ENCODE measurements at regions not wholly inside any gene's neighbourhood (a gene's known extent, or its start where the extent isn't known, plus 50 kb on each side); places are given as distances from the start of the nearest gene placed in this dataset.

- Histone ChIP-seq H3K36me3 (ENCODE audit: low read depth, missing control alignments) (no peaks in the 10 kb centered on the region), H3K4me3 (no peak overlapping the region), H3K9me3 (no peaks in the 10 kb centered on the region), H3K4me1 (no peaks in the 10 kb centered on the region), H3K27ac (no peak overlapping the region), H3K27me3 (no peaks in the 10 kb centered on the region)
- 77 to 79% methylated on average over 4 of the region's 4 CpGs for WGBS, 2 donors
- DNase-seq, result no peak
- TF ChIP-seq, protein P1, sequence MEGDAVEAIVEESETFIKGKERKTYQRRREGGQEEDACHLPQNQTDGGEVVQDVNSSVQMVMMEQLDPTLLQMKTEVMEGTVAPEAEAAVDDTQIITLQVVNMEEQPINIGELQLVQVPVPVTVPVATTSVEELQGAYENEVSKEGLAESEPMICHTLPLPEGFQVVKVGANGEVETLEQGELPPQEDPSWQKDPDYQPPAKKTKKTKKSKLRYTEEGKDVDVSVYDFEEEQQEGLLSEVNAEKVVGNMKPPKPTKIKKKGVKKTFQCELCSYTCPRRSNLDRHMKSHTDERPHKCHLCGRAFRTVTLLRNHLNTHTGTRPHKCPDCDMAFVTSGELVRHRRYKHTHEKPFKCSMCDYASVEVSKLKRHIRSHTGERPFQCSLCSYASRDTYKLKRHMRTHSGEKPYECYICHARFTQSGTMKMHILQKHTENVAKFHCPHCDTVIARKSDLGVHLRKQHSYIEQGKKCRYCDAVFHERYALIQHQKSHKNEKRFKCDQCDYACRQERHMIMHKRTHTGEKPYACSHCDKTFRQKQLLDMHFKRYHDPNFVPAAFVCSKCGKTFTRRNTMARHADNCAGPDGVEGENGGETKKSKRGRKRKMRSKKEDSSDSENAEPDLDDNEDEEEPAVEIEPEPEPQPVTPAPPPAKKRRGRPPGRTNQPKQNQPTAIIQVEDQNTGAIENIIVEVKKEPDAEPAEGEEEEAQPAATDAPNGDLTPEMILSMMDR (IDR thresholded peaks at IDR 0.05), result no peak
- no peak for TF ChIP-seq POLR2A (IDR thresholded peaks at IDR 0.05)
- intact Hi-C loops (cut with DNase I; ENCODE audit: low total_unique reads), result no loop called here
Observed at GRCh38 chr18:43668866-43669265, 391.6 kb upstream of the SYT4 start.

- Histone ChIP-seq H3K9me3 (no peaks in the 10 kb centered on the region), H3K36me3 (ENCODE audit: low read depth, missing control alignments) (no peaks in the 10 kb centered on the region), H3K4me3 (no peak overlapping the region), H3K4me1 (no peaks in the 10 kb centered on the region), H3K27ac (no peak overlapping the region), H3K27me3 (no peaks in the 10 kb centered on the region)
- WGBS, 2 donors, result 50 to 63% methylated on average over 1 of the region's 1 CpG
- TF ChIP-seq, protein P1 (IDR thresholded peaks at IDR 0.05), result no peak
- TF ChIP-seq POLR2A (IDR thresholded peaks at IDR 0.05), result no peak
- intact Hi-C loops (cut with DNase I; ENCODE audit: low total_unique reads), result no loop called here
- no peak for DNase-seq
Observed at GRCh38 chr18:43671431-43671830, 394.1 kb upstream of the SYT4 start.

- no peaks in the 10 kb centered on the region for H3K27me3 ChIP-seq
- TF ChIP-seq, protein P1 (IDR thresholded peaks at IDR 0.05), result no peak
- no peak for TF ChIP-seq POLR2A (IDR thresholded peaks at IDR 0.05)
- H3K4me3 ChIP-seq, result no peak overlapping the region
- no peaks in the 10 kb centered on the region for H3K9me3 ChIP-seq
- H3K4me1 ChIP-seq, result no peaks in the 10 kb centered on the region
- intact Hi-C loops (cut with DNase I; ENCODE audit: low total_unique reads), result no loop called here
- WGBS, 2 donors, result 63 to 73% methylated on average over 2 of the region's 2 CpGs
- H3K27ac ChIP-seq, result no peak overlapping the region
- DNase-seq, result no peak
- no peaks in the 10 kb centered on the region for H3K36me3 ChIP-seq (ENCODE audit: low read depth, missing control alignments)
Observed at GRCh38 chr18:43680096-43680495, 402.8 kb upstream of the SYT4 start.

- H3K27ac ChIP-seq, result no peak overlapping the region
- no peak overlapping the region for H3K4me3 ChIP-seq
- intact Hi-C loops (cut with DNase I; ENCODE audit: low total_unique reads), result no loop called here
- H3K27me3 ChIP-seq, result no peaks in the 10 kb centered on the region
- no peaks in the 10 kb centered on the region for H3K4me1 ChIP-seq
- no peak for DNase-seq
- no peaks in the 10 kb centered on the region for H3K9me3 ChIP-seq
- WGBS, 2 donors, result 70 to 78% methylated on average over 5 of the region's 5 CpGs
- H3K36me3 ChIP-seq (ENCODE audit: low read depth, missing control alignments), result no peaks in the 10 kb centered on the region
- TF ChIP-seq, protein P1 (IDR thresholded peaks at IDR 0.05), result no peak
- TF ChIP-seq POLR2A (IDR thresholded peaks at IDR 0.05), result no peak
Observed at GRCh38 chr18:43681661-43682060, 404.4 kb upstream of the SYT4 start.

DNA sequence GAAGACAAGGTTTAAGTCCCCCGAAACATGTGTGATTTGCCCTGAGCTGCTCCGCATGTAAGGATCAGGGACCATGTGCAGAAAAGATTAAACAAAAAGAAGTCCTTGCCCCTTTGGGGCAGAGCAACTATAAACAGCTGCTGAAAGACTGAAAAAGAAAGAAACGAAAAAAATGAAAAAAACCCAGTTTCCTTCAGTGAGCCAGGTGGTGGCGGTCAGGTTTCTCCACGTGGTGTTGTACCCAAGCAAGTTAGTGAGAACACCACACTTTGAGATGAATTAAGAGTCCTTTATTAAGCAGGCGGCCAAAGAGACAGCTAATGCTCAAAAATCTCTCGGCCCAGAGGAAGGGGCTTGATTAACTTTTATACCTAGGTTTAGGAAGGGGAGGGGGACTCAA is 404.9 kb upstream of the SYT4 start:
- TF ChIP-seq, protein P1 (IDR thresholded peaks at IDR 0.05), result no peak
- TF ChIP-seq POLR2A (IDR thresholded peaks at IDR 0.05), result no peak
- no peaks in the 10 kb centered on the region for H3K9me3 ChIP-seq
- no peak for DNase-seq
- WGBS, 2 donors, result 63 to 76% methylated on average over 7 of the region's 7 CpGs
- H3K36me3 ChIP-seq (ENCODE audit: low read depth, missing control alignments), result no peaks in the 10 kb centered on the region
- H3K4me3 ChIP-seq, result no peak overlapping the region
- intact Hi-C loops (cut with DNase I; ENCODE audit: low total_unique reads), result no loop called here
- H3K4me1 ChIP-seq, result no peaks in the 10 kb centered on the region
- no peak overlapping the region for H3K27ac ChIP-seq
- H3K27me3 ChIP-seq, result no peaks in the 10 kb centered on the region
